Tibial nerve (tissue), 4 donors: ENCODE measurements at regions not wholly inside any gene's neighbourhood (a gene's known extent, or its start where the extent isn't known, plus 50 kb on each side); places are given as distances from the start of the nearest gene placed in this dataset.

ENCODE experiments used
- DNase-seq, 2 donors: peaks; one replicate each; pipeline ENCODE4 v3.0.0-alpha.2; 2019; ENCODE audit warnings: low spot score in 2 of 2
- H3K27ac ChIP-seq, 4 donors: fragments of 200-600 bp; sonication (generic) in 3 of 4; one replicate each; pipeline ENCODE4 v1.5.1; 2017 to 2019; ENCODE audit warnings: mild to moderate bottlenecking in 1 of 4
- H3K27me3 ChIP-seq, 2 donors: fragments of 200-600 bp; sonication (generic) in 1 of 2; one replicate each; pipeline versions ENCODE4 v1.5.1 to v1.6.0; 2017 to 2019
- H3K36me3 ChIP-seq, 3 donors: fragments of 200-600 bp; sonication (generic); one replicate each; pipeline ENCODE4 v1.5.1; 2018 to 2019
- H3K4me1 ChIP-seq, 4 donors: fragments of 200-600 bp; sonication (generic) in 3 of 4; one replicate each; pipeline ENCODE4 v1.5.1; 2017 to 2019
- H3K4me3 ChIP-seq, 4 donors: fragments of 200-600 bp; sonication (generic) in 3 of 4; one replicate each; pipeline ENCODE4 v1.5.1; 2017 to 2019; ENCODE audit warnings: mild to moderate bottlenecking in 1 of 4, moderate library complexity in 1 of 4
- H3K9me3 ChIP-seq, 4 donors: fragments of 200-600 bp; sonication (generic) in 3 of 4; one replicate each; pipeline ENCODE4 v1.5.1; 2017 to 2019
- CTCF ChIP-seq, 5 experiments: fragments of 200-600 bp in 3 of 5; fragments of 450-650 bp in 2 of 5; sonication (generic) in 3 of 5; IDR thresholded peaks; one replicate each; pipeline ENCODE4 v1.5.1; 2016 to 2019; ENCODE audit warnings: antibody characterized with exemption in 5 of 5, mild to moderate bottlenecking in 3 of 5, moderate library complexity in 2 of 5
- EP300 ChIP-seq, 2 donors: sonication (generic); formaldehyde crosslinking; IDR thresholded peaks; one replicate each; pipeline ENCODE4 v1.6.1; 2017; ENCODE audit warnings: antibody characterized with exemption in 2 of 2, mild to moderate bottlenecking in 1 of 2
- POLR2A ChIP-seq, 2 donors: fragments of 450-650 bp; IDR thresholded peaks; one replicate each; pipeline ENCODE4 v1.6.1; 2017; ENCODE audit warnings: antibody characterized with exemption in 2 of 2, mild to moderate bottlenecking in 2 of 2, moderate library complexity in 2 of 2
- WGBS, 2 donors: methylation state at CpG; one replicate each; pipeline ENCODE4 v1.1.5; 2018; 5-methylcytosine and 5-hydroxymethylcytosine counted together

GRCh38 chr1:229194096-229194495 is 76.8 kb upstream of the RAB4A start:
- DNase-seq: no peak
- H3K9me3 ChIP-seq: no peaks in the 10 kb centered on the region
- H3K27ac ChIP-seq: no peak overlapping the region
- no peaks in the 10 kb centered on the region for H3K27me3 ChIP-seq
- H3K4me1 ChIP-seq: no peaks in the 10 kb centered on the region
- no peak overlapping the region for H3K4me3 ChIP-seq
- no peaks in the 10 kb centered on the region for H3K36me3 ChIP-seq
- TF ChIP-seq POLR2A (IDR thresholded peaks at IDR 0.05): no peak
- 91 to 97% methylated on average over 6 to 9 of the region's 9 CpGs for WGBS, 2 donors

- Histone ChIP-seq H3K4me1 (peaks cover 0 to 10% (median 8%) of the 10 kb centered on the region in 4 donors), H3K4me3 (no peak overlapping the region), H3K36me3 (no peaks in the 10 kb centered on the region), H3K27ac (no peak overlapping the region), H3K27me3 (no peaks in the 10 kb centered on the region), H3K9me3 (no peaks in the 10 kb centered on the region)
- WGBS, 2 donors: 84 to 88% methylated on average over 1 of the region's 1 CpG
- no peak for DNase-seq
- no peak for TF ChIP-seq EP300 (IDR thresholded peaks at IDR 0.05)
- TF ChIP-seq POLR2A (IDR thresholded peaks at IDR 0.05): no peak
- no peak for TF ChIP-seq CTCF (IDR thresholded peaks at IDR 0.05)
Measured at GRCh38 chr1:229195246-229195645, 75.7 kb upstream of the RAB4A start.

- no peak for DNase-seq
- no peaks in the 10 kb centered on the region for H3K27me3 ChIP-seq
- no peak overlapping the region for H3K4me3 ChIP-seq
- peaks cover 0 to 12% (median 8%) of the 10 kb centered on the region in 4 donors for H3K4me1 ChIP-seq
- H3K36me3 ChIP-seq: no peaks in the 10 kb centered on the region
- no peak overlapping the region for H3K27ac ChIP-seq
- no peaks in the 10 kb centered on the region for H3K9me3 ChIP-seq
- TF ChIP-seq EP300 (IDR thresholded peaks at IDR 0.05): no peak
- no peak for TF ChIP-seq CTCF (IDR thresholded peaks at IDR 0.05)
- no peak for TF ChIP-seq POLR2A (IDR thresholded peaks at IDR 0.05)
- 91 to 92% methylated on average over 6 of the region's 6 CpGs for WGBS, 2 donors
Measured at GRCh38 chr1:229196404-229197264, 74.3 kb upstream of the RAB4A start.

GRCh38 chr1:229197265-229197585 is 73.7 kb upstream of the RAB4A start:
- no peak overlapping the region for H3K4me3 ChIP-seq
- peaks cover 0 to 12% (median 8%) of the 10 kb centered on the region in 4 donors for H3K4me1 ChIP-seq
- no peak overlapping the region for H3K27ac ChIP-seq
- no peaks in the 10 kb centered on the region for H3K9me3 ChIP-seq
- no peak for TF ChIP-seq POLR2A (IDR thresholded peaks at IDR 0.05)
- TF ChIP-seq CTCF (IDR thresholded peaks at IDR 0.05): no peak
- no peak for TF ChIP-seq EP300 (IDR thresholded peaks at IDR 0.05)
- DNase-seq: no peak
- no peaks in the 10 kb centered on the region for H3K27me3 ChIP-seq
- H3K36me3 ChIP-seq: no peaks in the 10 kb centered on the region
- WGBS, 2 donors: 85 to 93% methylated on average over 3 to 5 of the region's 5 CpGs

GRCh38 chr1:229199261-229200243 is 71.4 kb upstream of the RAB4A start:
- TF ChIP-seq EP300 (IDR thresholded peaks at IDR 0.05) (peak in 1 of 2 donors; percentile 10), CTCF (IDR thresholded peaks at IDR 0.05) (no peak), POLR2A (IDR thresholded peaks at IDR 0.05) (no peak)
- 46 to 59% methylated on average over 16 of the region's 16 CpGs for WGBS, 2 donors
- H3K36me3 ChIP-seq: no peaks in the 10 kb centered on the region
- no peaks in the 10 kb centered on the region for H3K9me3 ChIP-seq
- peak overlapping the region in 2 of 4 donors; percentile 68 to 70 for H3K27ac ChIP-seq
- H3K27me3 ChIP-seq: no peaks in the 10 kb centered on the region
- peaks cover 0 to 12% (median 8%) of the 10 kb centered on the region in 4 donors for H3K4me1 ChIP-seq
- peak overlapping the region in 1 of 4 donors; percentile 13 for H3K4me3 ChIP-seq
- no peak for DNase-seq
